ENCODE measurements at regions not wholly inside any gene's neighbourhood (a gene's known extent, or its start where the extent isn't known, plus 50 kb on each side); places are given as distances from the start of the nearest gene placed in this dataset.

- no peak for DNase-seq (ENCODE audit: low read depth)
Measured at GRCh38 chr10:128712661-128713400, 586.6 kb upstream of the MKI67 start.

- no peak for DNase-seq (ENCODE audit: low read depth)
Measured at GRCh38 chr10:128713471-128713870, 587.2 kb upstream of the MKI67 start.

GRCh38 chr10:128713874-128714570 lies 587.8 kb upstream of the MKI67 start:
- no peak for DNase-seq (ENCODE audit: low read depth)

- DNase-seq (ENCODE audit: low read depth), result no peak
Measured at GRCh38 chr10:128714644-128715415, 588.6 kb upstream of the MKI67 start.

- DNase-seq (ENCODE audit: low read depth), result no peak
Measured at GRCh38 chr10:128716181-128716580, 590.0 kb upstream of the MKI67 start.

GRCh38 chr10:128721963-128722445 lies 595.8 kb upstream of the MKI67 start:
- DNase-seq (ENCODE audit: low read depth), result no peak

GRCh38 chr10:128722947-128723346 lies 596.7 kb upstream of the MKI67 start:
- no peak for DNase-seq (ENCODE audit: low read depth)

GRCh38 chr10:128723631-128724205 lies 597.5 kb upstream of the MKI67 start:
- DNase-seq (ENCODE audit: low read depth), result no peak

GRCh38 chr10:128725531-128725930 lies 599.3 kb upstream of the MKI67 start:
- DNase-seq (ENCODE audit: low read depth), result no peak

- no peak for DNase-seq (ENCODE audit: low read depth)
Measured at GRCh38 chr10:128727114-128727513, 600.9 kb upstream of the MKI67 start.

- DNase-seq (ENCODE audit: low read depth), result no peak
Measured at GRCh38 chr10:128729910-128730420, 603.7 kb upstream of the MKI67 start.

GRCh38 chr10:128730922-128731321 lies 604.7 kb upstream of the MKI67 start:
- no peak for DNase-seq (ENCODE audit: low read depth)

- no peak for DNase-seq (ENCODE audit: low read depth)
Measured at GRCh38 chr10:128734161-128734560, 607.9 kb upstream of the MKI67 start.

- DNase-seq (ENCODE audit: low read depth), result no peak
Measured at GRCh38 chr10:128734734-128735133, 608.5 kb upstream of the MKI67 start.

- no peak for DNase-seq (ENCODE audit: low read depth)
Measured at GRCh38 chr10:128735996-128736395, 609.8 kb upstream of the MKI67 start.

- DNase-seq (ENCODE audit: low read depth), result no peak
Measured at GRCh38 chr10:128738386-128738915, 612.2 kb upstream of the MKI67 start.

GRCh38 chr10:128739930-128740329 lies 613.7 kb upstream of the MKI67 start:
- DNase-seq (ENCODE audit: low read depth), result no peak

GRCh38 chr10:128741180-128741579 lies 615.0 kb upstream of the MKI67 start:
- no peak for DNase-seq (ENCODE audit: low read depth)

GRCh38 chr10:128741680-128742079 lies 615.5 kb upstream of the MKI67 start:
- DNase-seq (ENCODE audit: low read depth), result no peak

GRCh38 chr10:128744092-128744491 lies 617.9 kb upstream of the MKI67 start:
- no peak for DNase-seq (ENCODE audit: low read depth)

- DNase-seq (ENCODE audit: low read depth), result no peak
Measured at GRCh38 chr10:128744811-128745305, 618.6 kb upstream of the MKI67 start.

Measured in stromal cell of bone marrow (primary cell).